Gastrocnemius medialis (tissue), 4 donors: ENCODE measurements at regions not wholly inside any gene's neighbourhood (a gene's known extent, or its start where the extent isn't known, plus 50 kb on each side); places are given as distances from the start of the nearest gene placed in this dataset.

ENCODE experiments used
- CTCF ChIP-seq, 5 experiments: fragments of 450-650 bp in 3 of 5; fragments of 200-600 bp in 2 of 5; sonication (generic) in 2 of 5; IDR thresholded peaks in 4 of 5; conservative IDR thresholded peaks in 1 of 5; 1 replicate in 4 of 5; 2 replicates in 1 of 5; pipeline ENCODE4 v1.5.1; 2016 to 2019; ENCODE audit warnings: antibody characterized with exemption in 5 of 5, mild to moderate bottlenecking in 3 of 5, moderate library complexity in 3 of 5
- POLR2A ChIP-seq, 2 donors: fragments of 450-650 bp; IDR thresholded peaks; one replicate each; pipeline ENCODE4 v1.6.1; 2017; ENCODE audit warnings: antibody characterized with exemption in 2 of 2, mild to moderate bottlenecking in 2 of 2, moderate library complexity in 2 of 2

GRCh38 chr20:23197836-23198235, 111.7 kb upstream of the CD93 start:
- no peak for TF ChIP-seq CTCF (IDR thresholded peaks at IDR 0.05 in 4 of 5, conservative IDR thresholded peaks at IDR 0.05 in 1 of 5)
- no peak for TF ChIP-seq POLR2A (IDR thresholded peaks at IDR 0.05)
